ENCODE measurements at regions not wholly inside any gene's neighbourhood (a gene's known extent, or its start where the extent isn't known, plus 50 kb on each side); places are given as distances from the start of the nearest gene placed in this dataset.

DNA sequence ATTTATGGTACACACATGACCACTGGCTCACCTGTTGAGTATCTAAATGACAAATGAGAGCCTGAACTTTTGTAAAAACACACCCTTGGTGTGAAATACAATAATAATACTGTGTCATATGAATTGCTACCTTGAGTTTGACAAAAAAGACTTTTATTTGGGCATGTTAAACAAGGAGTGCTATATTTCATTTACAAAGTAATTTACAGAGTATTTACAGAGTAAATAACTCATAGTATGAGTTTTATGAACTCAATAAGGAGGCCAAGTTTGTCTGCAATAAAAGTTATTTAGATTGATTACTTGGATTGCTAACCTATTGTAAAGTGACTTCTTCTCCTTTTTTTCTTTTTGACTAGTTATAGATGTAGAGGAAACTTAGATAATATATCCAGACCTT, 146.0 kb upstream of the NUDT12 start:
- TF ChIP-seq, protein P1, sequence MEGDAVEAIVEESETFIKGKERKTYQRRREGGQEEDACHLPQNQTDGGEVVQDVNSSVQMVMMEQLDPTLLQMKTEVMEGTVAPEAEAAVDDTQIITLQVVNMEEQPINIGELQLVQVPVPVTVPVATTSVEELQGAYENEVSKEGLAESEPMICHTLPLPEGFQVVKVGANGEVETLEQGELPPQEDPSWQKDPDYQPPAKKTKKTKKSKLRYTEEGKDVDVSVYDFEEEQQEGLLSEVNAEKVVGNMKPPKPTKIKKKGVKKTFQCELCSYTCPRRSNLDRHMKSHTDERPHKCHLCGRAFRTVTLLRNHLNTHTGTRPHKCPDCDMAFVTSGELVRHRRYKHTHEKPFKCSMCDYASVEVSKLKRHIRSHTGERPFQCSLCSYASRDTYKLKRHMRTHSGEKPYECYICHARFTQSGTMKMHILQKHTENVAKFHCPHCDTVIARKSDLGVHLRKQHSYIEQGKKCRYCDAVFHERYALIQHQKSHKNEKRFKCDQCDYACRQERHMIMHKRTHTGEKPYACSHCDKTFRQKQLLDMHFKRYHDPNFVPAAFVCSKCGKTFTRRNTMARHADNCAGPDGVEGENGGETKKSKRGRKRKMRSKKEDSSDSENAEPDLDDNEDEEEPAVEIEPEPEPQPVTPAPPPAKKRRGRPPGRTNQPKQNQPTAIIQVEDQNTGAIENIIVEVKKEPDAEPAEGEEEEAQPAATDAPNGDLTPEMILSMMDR (optimal IDR thresholded peaks at IDR 0.05 in 1 of 3, IDR thresholded peaks at IDR 0.05 in 1 of 3, conservative IDR thresholded peaks at IDR 0.05 in 1 of 3; ENCODE audit: extremely low read depth in 1 of 3, insufficient read depth in 2 of 3, low read length in 3 of 3) = no peak
- TF ChIP-seq EZH2 (IDR thresholded peaks at IDR 0.05; ENCODE audit: low read length) = no peak
